ENCODE measurements at regions not wholly inside any gene's neighbourhood (a gene's known extent, or its start where the extent isn't known, plus 50 kb on each side); places are given as distances from the start of the nearest gene placed in this dataset.

DNA sequence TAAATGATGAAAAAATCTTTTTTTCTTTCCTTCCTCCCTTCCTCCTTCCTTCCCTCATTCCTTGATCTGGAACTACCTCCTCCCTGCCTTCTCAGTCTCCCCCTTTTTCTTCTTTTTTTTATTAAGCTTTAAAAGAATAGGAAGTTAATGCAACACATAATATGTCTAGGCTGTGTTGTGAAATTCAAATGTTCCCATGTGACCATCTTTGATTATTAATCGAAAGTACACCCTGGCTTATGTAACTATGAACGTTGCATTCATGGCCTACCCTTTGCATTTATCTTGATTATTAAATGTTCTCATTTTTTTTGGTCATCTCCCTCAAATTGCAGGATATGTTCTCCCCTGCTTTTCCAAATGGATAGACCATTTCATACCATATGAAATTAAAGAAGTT, 376.0 kb downstream of the DSEL start:
- TF ChIP-seq, protein P1, sequence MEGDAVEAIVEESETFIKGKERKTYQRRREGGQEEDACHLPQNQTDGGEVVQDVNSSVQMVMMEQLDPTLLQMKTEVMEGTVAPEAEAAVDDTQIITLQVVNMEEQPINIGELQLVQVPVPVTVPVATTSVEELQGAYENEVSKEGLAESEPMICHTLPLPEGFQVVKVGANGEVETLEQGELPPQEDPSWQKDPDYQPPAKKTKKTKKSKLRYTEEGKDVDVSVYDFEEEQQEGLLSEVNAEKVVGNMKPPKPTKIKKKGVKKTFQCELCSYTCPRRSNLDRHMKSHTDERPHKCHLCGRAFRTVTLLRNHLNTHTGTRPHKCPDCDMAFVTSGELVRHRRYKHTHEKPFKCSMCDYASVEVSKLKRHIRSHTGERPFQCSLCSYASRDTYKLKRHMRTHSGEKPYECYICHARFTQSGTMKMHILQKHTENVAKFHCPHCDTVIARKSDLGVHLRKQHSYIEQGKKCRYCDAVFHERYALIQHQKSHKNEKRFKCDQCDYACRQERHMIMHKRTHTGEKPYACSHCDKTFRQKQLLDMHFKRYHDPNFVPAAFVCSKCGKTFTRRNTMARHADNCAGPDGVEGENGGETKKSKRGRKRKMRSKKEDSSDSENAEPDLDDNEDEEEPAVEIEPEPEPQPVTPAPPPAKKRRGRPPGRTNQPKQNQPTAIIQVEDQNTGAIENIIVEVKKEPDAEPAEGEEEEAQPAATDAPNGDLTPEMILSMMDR (IDR thresholded peaks at IDR 0.05; ENCODE audit: low read depth, low read length, missing input control): no peak
- TF ChIP-seq, protein P2, sequence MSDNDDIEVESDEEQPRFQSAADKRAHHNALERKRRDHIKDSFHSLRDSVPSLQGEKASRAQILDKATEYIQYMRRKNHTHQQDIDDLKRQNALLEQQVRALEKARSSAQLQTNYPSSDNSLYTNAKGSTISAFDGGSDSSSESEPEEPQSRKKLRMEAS (IDR thresholded peaks at IDR 0.05): no peak
- TF ChIP-seq RAD21 (IDR thresholded peaks at IDR 0.05) (no peak), GABPA (IDR thresholded peaks at IDR 0.05 in 1 of 2, conservative IDR thresholded peaks at IDR 0.05 in 1 of 2) (no peak), JUND (IDR thresholded peaks at IDR 0.05) (no peak), YY1 (IDR thresholded peaks at IDR 0.05) (no peak), SP1 (IDR thresholded peaks at IDR 0.05) (no peak)
- TF ChIP-seq, protein P3, sequence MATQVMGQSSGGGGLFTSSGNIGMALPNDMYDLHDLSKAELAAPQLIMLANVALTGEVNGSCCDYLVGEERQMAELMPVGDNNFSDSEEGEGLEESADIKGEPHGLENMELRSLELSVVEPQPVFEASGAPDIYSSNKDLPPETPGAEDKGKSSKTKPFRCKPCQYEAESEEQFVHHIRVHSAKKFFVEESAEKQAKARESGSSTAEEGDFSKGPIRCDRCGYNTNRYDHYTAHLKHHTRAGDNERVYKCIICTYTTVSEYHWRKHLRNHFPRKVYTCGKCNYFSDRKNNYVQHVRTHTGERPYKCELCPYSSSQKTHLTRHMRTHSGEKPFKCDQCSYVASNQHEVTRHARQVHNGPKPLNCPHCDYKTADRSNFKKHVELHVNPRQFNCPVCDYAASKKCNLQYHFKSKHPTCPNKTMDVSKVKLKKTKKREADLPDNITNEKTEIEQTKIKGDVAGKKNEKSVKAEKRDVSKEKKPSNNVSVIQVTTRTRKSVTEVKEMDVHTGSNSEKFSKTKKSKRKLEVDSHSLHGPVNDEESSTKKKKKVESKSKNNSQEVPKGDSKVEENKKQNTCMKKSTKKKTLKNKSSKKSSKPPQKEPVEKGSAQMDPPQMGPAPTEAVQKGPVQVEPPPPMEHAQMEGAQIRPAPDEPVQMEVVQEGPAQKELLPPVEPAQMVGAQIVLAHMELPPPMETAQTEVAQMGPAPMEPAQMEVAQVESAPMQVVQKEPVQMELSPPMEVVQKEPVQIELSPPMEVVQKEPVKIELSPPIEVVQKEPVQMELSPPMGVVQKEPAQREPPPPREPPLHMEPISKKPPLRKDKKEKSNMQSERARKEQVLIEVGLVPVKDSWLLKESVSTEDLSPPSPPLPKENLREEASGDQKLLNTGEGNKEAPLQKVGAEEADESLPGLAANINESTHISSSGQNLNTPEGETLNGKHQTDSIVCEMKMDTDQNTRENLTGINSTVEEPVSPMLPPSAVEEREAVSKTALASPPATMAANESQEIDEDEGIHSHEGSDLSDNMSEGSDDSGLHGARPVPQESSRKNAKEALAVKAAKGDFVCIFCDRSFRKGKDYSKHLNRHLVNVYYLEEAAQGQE (IDR thresholded peaks at IDR 0.05): no peak
- TF ChIP-seq, protein P4, sequence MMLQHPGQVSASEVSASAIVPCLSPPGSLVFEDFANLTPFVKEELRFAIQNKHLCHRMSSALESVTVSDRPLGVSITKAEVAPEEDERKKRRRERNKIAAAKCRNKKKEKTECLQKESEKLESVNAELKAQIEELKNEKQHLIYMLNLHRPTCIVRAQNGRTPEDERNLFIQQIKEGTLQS (IDR thresholded peaks at IDR 0.05): no peak

Data from liver (tissue), 3 donors.